GM04503 (cell line): ENCODE measurements at regions not wholly inside any gene's neighbourhood (a gene's known extent, or its start where the extent isn't known, plus 50 kb on each side); places are given as distances from the start of the nearest gene placed in this dataset.

Experiments used
- DNase-seq: peaks from one replicate; pipeline ENCODE4 v3.0.0-alpha.2; 2012; ENCODE audit warnings: low read depth

DNA sequence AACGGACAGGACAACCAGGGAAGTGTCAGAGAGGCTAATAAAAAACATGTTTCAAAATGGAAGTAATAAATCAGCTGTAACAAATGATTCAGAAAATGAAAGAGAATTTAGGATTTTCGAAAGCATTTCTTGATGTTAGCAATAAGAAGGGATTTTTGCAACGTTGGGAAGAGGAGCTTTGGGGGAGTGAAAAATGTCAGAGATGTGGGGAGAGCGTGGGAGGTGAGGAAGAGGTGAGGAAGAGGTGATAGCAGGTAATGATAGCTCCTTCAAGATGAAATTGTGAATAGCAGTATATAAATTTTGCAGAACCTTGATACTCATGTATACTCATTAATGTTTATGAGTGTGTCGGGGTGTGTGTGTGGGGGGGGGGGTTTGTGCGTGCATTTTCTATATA, 76.2 kb upstream of the COX10 start:
- no peak for DNase-seq

DNA sequence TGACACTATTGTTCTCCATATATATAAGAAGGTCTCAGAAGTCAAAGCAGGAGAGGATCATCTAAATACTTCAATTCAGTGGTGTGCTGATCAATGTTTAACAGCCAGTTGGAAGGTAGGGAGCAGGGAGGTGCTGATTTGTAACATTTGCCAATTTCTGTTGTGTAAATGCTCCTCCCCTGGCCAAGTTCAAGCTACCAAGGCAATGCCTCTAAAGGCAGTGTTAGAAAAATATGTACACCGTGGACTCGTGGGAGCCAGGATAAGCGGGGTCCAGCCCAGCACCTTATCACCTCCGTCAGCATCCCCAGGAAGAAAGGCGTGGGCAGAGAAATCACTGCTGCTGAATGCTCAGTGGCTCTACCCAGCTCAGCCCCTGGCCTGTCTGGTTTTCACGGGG, 75.3 kb upstream of the COX10 start:
- DNase-seq: no peak

- peak; percentile 71 for DNase-seq
These were observed 73.4 kb upstream of the COX10 start for GRCh38 chr17:13995856-13996271.

DNA sequence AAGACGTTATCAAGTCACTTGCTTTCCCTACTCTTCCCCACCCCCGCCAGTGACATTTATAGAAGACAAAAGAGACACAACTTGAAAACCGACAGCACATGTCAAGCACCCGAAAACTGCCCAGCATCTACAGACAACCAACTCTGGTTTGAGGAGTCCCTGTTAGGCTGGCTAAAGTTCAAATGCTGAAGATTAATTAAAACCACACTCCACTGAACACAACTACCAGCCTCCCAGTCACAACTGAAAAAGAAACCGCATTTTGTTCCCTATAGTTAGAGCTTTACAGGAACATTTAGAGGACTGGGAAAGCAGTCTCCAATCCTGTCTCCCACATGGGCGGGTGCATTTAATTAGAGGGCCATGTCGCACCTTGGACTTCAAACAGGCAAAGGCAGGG, 73.0 kb upstream of the COX10 start:
- no peak for DNase-seq

DNA sequence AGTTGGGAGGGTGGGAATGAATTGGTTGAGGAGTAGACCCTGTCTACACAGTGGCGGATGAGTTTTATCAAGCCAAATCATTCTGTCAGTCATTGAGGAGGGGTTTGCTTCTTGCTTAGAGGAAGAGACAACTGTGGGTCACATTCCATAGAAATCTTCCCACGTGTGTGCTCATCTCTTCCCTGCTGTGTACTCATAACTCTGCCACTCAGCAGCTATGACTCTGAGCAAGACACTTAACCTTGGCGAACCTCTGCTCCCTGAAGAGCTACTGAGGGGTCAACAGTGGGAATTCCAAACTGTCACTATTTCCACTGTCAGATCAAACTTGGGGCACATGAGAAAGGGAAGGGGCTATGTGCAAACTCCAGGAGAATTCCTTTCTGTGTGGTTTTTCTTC, 72.6 kb upstream of the COX10 start:
- DNase-seq: no peak

GRCh38 chr17:14004927-14005620, 64.2 kb upstream of the COX10 start:
- no peak for DNase-seq

DNA sequence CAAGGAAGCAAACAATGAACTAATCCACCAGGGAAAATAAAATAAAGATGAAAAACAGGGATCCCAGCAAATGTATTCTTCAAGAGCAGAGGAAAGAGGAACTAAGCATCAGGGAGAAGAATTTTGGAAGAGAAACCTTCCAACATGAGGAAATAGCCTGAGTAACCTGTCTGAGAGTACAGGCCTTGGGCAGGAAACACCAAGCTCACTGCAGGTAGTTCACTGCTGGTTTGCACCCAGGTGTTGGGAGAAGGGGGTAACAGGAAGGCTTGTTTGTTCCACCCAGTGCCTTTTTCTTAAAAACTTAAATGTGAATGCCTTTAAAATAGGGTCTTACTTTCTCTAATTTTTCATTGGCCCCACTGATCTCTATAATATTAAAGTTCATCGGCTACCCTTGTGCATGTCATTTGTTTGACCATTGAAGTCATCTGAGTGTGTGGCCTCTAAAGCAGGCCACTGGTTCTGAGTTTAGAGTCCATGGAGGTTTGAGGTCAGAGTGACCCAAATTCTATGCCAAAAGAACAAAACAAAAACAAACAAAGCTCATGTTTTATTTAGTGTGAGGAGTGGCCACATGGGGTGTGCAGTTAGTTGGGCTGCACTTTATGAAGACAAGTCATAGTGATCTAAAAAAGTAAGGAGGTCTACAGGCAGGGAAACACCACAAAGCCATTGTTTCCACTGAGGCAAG, 62.9 kb upstream of the COX10 start:
- DNase-seq: no peak

DNA sequence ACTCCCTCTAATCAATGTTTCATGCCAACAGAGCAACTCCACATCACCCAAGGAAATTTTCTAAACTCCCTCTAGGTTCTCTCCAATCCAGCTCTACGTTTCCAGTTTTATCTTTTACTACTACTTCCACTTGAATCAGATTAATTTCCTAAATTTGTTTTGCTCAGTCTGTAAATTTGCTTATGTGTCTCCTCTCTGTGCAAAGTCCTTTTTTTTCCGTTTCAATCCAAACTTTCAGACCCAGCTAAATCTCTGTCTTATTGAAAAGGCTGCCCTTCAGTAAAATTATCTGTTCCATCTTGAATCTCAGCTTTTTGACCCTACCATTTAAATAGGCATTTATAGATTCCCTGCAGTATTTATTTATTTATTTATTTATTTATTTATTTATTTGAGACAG, 61.4 kb upstream of the COX10 start:
- no peak for DNase-seq

GRCh38 chr17:14011036-14011692, 58.1 kb upstream of the COX10 start:
- DNase-seq: no peak

GRCh38 chr17:14011740-14012405, 57.4 kb upstream of the COX10 start:
- DNase-seq: no peak

DNA sequence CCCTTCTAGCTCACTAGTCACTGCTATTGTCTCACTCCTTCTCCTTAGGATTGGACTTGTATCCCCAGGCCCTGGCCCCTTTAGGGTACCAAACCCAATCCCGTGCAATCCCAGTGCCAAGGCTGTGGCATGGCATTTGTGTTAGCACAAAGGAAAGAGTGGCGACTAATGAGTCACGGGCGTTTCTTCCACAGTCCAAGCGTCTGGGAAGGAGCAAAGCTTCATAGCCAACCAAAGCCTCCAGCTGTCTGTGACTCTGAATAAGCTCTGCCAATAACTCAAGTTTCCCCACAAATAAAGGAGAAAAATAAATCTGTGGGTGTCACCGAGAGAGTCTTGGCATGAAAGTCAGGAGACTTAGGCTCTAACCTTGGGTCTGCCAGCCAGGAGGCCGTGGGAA, 54.6 kb upstream of the COX10 start:
- DNase-seq: no peak

DNA sequence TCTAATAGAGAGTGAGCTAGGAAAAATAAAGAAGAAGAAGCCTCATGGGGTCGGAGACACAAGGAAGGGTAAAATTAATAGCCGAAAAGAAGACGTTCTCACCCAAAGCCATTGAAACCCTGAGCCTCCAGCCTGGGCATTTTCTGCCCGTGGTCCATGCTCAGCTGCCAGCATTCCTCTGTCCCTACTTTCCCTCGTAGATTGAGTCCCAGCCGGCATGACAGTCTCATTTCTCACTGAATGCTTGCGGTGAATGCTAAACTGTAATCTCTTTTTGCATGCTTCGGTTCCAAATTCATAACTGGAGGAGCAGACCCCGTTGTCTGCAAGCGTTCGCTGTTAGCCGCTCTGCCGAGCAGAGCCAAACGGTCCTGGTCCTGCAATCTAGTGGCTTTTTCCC, 54.0 kb upstream of the COX10 start:
- no peak for DNase-seq

GRCh38 chr17:14016858-14017257, 52.4 kb upstream of the COX10 start:
- no peak for DNase-seq

DNA sequence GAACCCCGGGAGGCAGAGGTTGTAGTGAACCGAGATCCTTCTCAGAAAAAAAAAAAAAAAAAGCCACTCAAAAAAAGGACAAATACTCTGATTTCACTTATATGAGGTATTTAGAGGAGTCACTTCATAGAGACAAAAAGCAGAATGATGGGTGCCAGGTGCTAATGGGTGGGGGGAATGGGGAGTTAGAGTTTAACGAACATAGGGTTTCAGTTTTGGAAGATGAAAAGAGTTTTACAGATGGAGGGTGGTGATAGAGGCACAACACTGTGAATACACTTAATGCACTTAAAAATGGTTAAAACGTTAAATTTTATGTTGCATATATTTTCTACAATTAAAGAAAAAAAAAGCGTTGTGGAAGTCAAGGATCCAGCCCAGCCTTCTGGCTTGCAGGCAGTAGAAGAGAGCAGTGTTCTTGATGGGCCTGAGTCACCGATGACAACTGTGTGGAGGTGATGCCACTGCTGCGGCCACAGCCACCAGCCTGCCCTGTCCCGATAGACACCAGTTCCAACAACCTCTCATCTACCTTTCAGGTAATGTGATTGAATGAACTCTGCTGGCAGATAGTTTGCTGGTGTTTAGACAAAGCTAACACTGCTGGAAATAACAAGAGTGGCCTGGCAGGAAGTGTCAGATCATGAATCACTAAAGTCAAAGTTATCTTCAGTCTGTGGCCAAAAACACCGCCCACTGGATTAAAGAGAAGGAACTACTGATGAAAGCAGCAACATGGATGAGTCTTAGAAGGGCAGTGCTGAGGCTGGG, 49.9 kb upstream of the COX10 start:
- no peak for DNase-seq
